ENCODE measurements at regions not wholly inside any gene's neighbourhood (a gene's known extent, or its start where the extent isn't known, plus 50 kb on each side); places are given as distances from the start of the nearest gene placed in this dataset.

DNA sequence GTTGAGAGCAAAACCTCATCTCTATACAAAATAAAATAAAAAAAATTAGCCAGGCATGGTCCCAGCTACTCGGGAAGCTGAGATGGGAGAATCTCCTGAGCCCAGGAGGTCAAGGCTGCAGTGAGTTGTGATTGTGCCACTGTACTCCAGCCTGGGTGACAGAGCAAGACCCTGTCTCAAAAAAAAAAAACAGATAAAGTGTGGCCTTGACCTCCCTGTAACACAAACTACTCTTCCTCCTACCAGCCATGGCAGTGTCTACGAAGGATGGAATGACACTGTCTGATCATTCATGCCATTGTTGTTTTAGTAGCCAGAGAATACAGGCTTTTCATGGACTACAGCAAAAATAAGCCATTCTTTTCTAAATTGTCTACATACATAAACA is 117.1 kb upstream of the IQSEC1 start:
- H3K4me1 ChIP-seq = no peaks in the 10 kb centered on the region
- no peak overlapping the region for H3K27ac ChIP-seq
- TF ChIP-seq, protein P1, sequence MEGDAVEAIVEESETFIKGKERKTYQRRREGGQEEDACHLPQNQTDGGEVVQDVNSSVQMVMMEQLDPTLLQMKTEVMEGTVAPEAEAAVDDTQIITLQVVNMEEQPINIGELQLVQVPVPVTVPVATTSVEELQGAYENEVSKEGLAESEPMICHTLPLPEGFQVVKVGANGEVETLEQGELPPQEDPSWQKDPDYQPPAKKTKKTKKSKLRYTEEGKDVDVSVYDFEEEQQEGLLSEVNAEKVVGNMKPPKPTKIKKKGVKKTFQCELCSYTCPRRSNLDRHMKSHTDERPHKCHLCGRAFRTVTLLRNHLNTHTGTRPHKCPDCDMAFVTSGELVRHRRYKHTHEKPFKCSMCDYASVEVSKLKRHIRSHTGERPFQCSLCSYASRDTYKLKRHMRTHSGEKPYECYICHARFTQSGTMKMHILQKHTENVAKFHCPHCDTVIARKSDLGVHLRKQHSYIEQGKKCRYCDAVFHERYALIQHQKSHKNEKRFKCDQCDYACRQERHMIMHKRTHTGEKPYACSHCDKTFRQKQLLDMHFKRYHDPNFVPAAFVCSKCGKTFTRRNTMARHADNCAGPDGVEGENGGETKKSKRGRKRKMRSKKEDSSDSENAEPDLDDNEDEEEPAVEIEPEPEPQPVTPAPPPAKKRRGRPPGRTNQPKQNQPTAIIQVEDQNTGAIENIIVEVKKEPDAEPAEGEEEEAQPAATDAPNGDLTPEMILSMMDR (IDR thresholded peaks at IDR 0.05) = no peak
- no peak overlapping the region for H3K4me2 ChIP-seq (ENCODE audit: low read length)
- no peak overlapping the region for H3K4me3 ChIP-seq (ENCODE audit: low read depth, low read length)
- H3K9ac ChIP-seq = no peak overlapping the region
- no peaks in the 10 kb centered on the region for H3K79me2 ChIP-seq
- no peak overlapping the region for H2AFZ ChIP-seq
- no peaks in the 10 kb centered on the region for H3K27me3 ChIP-seq (ENCODE audit: control insufficient read depth, insufficient read depth, low read length)
- H3K9me3 ChIP-seq (ENCODE audit: control insufficient read depth, low read length) = no peaks in the 10 kb centered on the region
- no peaks in the 10 kb centered on the region for H3K36me3 ChIP-seq (ENCODE audit: control insufficient read depth, insufficient read depth, low read length)

DNA sequence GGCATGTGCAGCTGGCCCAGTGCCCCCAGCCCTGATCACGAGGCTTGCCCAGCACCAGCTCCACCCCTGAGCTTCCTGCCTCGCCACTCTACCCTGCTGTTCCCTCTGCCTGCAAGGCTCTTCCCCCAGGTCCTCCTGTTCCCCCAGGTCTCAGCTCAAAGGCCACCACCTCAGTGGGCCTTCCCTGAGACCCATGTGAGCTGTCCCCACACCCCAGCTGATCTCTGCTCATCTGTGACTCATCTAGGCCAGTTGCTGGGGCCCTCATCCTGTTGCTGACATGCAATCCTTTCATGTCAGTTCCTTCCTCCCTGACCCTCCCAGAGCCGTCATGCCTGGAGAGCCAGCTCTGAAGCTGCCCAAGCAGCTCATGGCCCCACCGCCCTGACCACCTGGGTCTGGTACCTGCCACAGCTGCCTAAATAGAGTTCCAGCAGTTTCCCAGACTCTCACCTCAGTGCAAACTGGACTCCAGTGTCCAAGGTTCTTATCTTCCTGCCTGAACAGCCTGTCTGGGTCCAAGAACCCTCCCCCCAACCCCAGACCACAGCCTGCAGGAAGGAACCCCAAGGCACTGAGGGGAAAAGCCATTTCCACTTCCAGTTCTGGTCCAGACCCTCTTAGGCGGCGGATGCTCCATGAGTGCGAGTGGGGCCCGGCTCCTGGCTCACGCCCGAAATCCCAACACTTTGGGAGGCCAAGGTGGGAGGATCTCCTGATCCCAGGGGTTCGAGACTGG is 116.6 kb upstream of the IQSEC1 start:
- Histone ChIP-seq H3K9ac (no peak overlapping the region), H3K4me2 (ENCODE audit: low read length) (no peak overlapping the region), H3K36me3 (ENCODE audit: control insufficient read depth, insufficient read depth, low read length) (no peaks in the 10 kb centered on the region), H3K27me3 (ENCODE audit: control insufficient read depth, insufficient read depth, low read length) (no peaks in the 10 kb centered on the region), H3K4me1 (no peaks in the 10 kb centered on the region), H2AFZ (no peak overlapping the region), H3K4me3 (ENCODE audit: low read depth, low read length) (no peak overlapping the region), H3K9me3 (ENCODE audit: control insufficient read depth, low read length) (no peaks in the 10 kb centered on the region), H3K79me2 (no peaks in the 10 kb centered on the region), H3K27ac (no peak overlapping the region)
- TF ChIP-seq, protein P1 (IDR thresholded peaks at IDR 0.05) = no peak

DNA sequence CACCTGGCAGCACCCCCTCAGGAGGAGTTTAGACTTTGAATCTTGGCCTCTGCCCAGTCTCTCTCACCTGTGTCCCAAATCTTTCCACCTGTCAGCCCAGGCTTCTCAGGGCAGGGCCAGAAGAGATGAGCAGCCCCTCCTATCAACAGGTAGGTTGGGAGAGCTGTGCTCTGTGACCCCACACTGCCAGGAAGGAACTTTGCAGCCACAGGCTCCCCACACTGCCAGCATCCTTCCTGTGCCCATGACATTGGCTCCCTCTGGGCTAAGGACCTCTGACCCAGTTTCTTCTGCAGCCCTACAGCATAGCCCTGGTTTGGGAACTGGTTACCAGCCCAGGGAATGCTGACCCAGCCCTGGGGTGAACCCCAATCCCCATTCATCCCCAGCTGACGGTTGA is 115.7 kb upstream of the IQSEC1 start:
- Histone ChIP-seq H3K4me3 (ENCODE audit: low read depth, low read length) (no peak overlapping the region), H3K4me1 (no peaks in the 10 kb centered on the region)

DNA sequence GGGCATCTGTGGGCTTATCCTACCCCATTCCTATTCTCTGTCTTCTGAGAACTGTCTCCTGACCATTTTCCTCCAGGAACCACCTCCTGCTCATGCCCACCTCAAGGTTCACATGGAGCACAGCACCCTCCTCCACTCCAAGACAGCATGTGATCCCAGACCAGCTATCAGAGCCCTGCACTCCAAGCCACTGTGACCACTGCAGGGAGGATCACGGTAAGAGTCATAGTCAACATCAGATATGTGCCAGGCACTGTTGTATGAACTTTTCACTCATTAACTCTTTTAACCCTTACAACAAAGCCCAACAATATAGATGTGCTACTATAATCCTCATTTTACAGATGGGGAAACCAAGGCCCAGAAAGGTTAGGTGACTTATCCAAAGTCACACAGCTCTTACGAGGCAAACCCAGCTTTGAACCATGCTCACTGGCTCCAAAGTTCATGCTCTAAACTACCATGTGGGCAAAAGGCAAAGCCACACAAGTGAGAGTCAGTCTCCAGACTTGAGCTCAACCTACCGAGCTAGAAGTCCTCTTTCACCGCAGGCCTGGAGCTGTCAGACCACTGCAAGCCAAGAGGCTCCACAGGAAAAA is 115.1 kb upstream of the IQSEC1 start:
- Histone ChIP-seq H3K27ac (no peak overlapping the region), H3K4me2 (ENCODE audit: low read length) (no peak overlapping the region), H3K4me1 (no peaks in the 10 kb centered on the region), H3K79me2 (no peaks in the 10 kb centered on the region), H3K9ac (no peak overlapping the region), H2AFZ (no peak overlapping the region), H3K27me3 (ENCODE audit: control insufficient read depth, insufficient read depth, low read length) (no peaks in the 10 kb centered on the region), H3K4me3 (ENCODE audit: low read depth, low read length) (no peak overlapping the region), H3K36me3 (ENCODE audit: control insufficient read depth, insufficient read depth, low read length) (no peaks in the 10 kb centered on the region), H3K9me3 (ENCODE audit: control insufficient read depth, low read length) (no peaks in the 10 kb centered on the region)
- TF ChIP-seq, protein P1 (IDR thresholded peaks at IDR 0.05) = no peak

More for the DNA sequence above, 115.7 kb upstream of the IQSEC1 start:
- Histone ChIP-seq H3K27me3 (ENCODE audit: control insufficient read depth, insufficient read depth, low read length) (no peaks in the 10 kb centered on the region), H3K9ac (no peak overlapping the region), H3K27ac (no peak overlapping the region), H3K9me3 (ENCODE audit: control insufficient read depth, low read length) (no peaks in the 10 kb centered on the region), H2AFZ (no peak overlapping the region), H3K4me2 (ENCODE audit: low read length) (no peak overlapping the region), H3K36me3 (ENCODE audit: control insufficient read depth, insufficient read depth, low read length) (no peaks in the 10 kb centered on the region), H3K79me2 (no peaks in the 10 kb centered on the region)
- TF ChIP-seq, protein P1 (IDR thresholded peaks at IDR 0.05) = no peak

DNA sequence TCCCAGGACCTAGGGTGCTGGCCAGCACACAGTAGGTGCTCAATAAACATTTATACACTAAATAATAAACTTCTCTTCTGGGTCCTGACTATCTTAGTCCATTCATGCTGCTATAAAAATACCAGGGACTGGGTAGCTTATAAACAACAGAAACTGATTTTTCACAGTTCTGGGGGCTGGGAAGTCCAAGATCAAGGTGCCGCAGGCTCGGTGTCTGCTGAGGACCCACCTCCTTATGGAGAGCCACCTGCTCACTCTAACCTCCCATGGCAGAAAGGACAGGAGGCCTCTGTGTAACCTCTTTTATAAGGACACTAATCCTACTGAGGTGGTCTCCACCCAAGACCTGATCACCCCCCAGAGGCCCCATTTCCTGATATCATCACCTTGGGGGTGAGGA is 114.4 kb upstream of the IQSEC1 start:
- Histone ChIP-seq H3K4me3 (ENCODE audit: low read depth, low read length) (no peak overlapping the region), H3K27me3 (ENCODE audit: control insufficient read depth, insufficient read depth, low read length) (no peaks in the 10 kb centered on the region), H3K4me1 (no peaks in the 10 kb centered on the region), H2AFZ (no peak overlapping the region), H3K9me3 (ENCODE audit: control insufficient read depth, low read length) (no peaks in the 10 kb centered on the region), H3K27ac (no peak overlapping the region), H3K4me2 (ENCODE audit: low read length) (no peak overlapping the region), H3K9ac (no peak overlapping the region), H3K79me2 (no peaks in the 10 kb centered on the region), H3K36me3 (ENCODE audit: control insufficient read depth, insufficient read depth, low read length) (no peaks in the 10 kb centered on the region)
- TF ChIP-seq, protein P1 (IDR thresholded peaks at IDR 0.05) = no peak

All from parathyroid adenoma (tissue), 2 donors.